ENCODE measurements at regions not wholly inside any gene's neighbourhood (a gene's known extent, or its start where the extent isn't known, plus 50 kb on each side); places are given as distances from the start of the nearest gene placed in this dataset.

- Histone ChIP-seq H3K9ac (ENCODE audit: low read depth, low read length, poor library complexity, severe bottlenecking) (no peak overlapping the region), H3K9me2 (replicated peaks; ENCODE audit: low read depth, low read length) (no peaks in the 10 kb centered on the region), H3K9me3 (ENCODE audit: insufficient read depth, low read depth, low read length) (no peaks in the 10 kb centered on the region), H3K4me2 (ENCODE audit: low read depth, low read length, poor library complexity, severe bottlenecking) (no peak overlapping the region), H3K27me3 (ENCODE audit: insufficient read depth, low read length, poor library complexity, severe bottlenecking) (no peaks in the 10 kb centered on the region), H3F3A (ENCODE audit: low read depth) (no peaks in the 10 kb centered on the region), H3K79me2 (ENCODE audit: insufficient read depth, low read length) (no peaks in the 10 kb centered on the region), H3K4me1 (ENCODE audit: insufficient read depth, low read length, poor library complexity, severe bottlenecking) (peaks cover 5% of the 10 kb centered on the region), H4K20me1 (ENCODE audit: insufficient read depth, low read length, poor library complexity, severe bottlenecking) (no peaks in the 10 kb centered on the region), H3K4me3 (ENCODE audit: low read length, poor library complexity, severe bottlenecking) (no peak overlapping the region), H2AFZ (ENCODE audit: low read length) (no peak overlapping the region), H3K36me3 (ENCODE audit: insufficient read depth, low read length) (no peaks in the 10 kb centered on the region)
- TF ChIP-seq CTCF (conservative IDR thresholded peaks at IDR 0.05; ENCODE audit: low read length): no peak
- TF ChIP-seq EZH2phosphoT487 (IDR thresholded peaks at IDR 0.05; ENCODE audit: borderline replicate concordance): no peak
Measured at GRCh38 chr2:212940816-212941215, 210.6 kb downstream of the IKZF2 start.

- no peak overlapping the region for H3K4me2 ChIP-seq (ENCODE audit: low read depth, low read length, poor library complexity, severe bottlenecking)
Measured at GRCh38 chr2:212939777-212940531, 211.5 kb downstream of the IKZF2 start.

GRCh38 chr2:212938144-212938793, 213.1 kb downstream of the IKZF2 start:
- Histone ChIP-seq H3K27me3 (ENCODE audit: insufficient read depth, low read length, poor library complexity, severe bottlenecking) (no peaks in the 10 kb centered on the region), H3K4me1 (ENCODE audit: insufficient read depth, low read length, poor library complexity, severe bottlenecking) (peaks cover 5% of the 10 kb centered on the region), H3F3A (ENCODE audit: low read depth) (no peaks in the 10 kb centered on the region), H3K4me2 (ENCODE audit: low read depth, low read length, poor library complexity, severe bottlenecking) (no peak overlapping the region), H3K79me2 (ENCODE audit: insufficient read depth, low read length) (no peaks in the 10 kb centered on the region), H3K4me3 (ENCODE audit: low read length, poor library complexity, severe bottlenecking) (no peak overlapping the region), H3K9me3 (ENCODE audit: insufficient read depth, low read depth, low read length) (no peaks in the 10 kb centered on the region), H2AFZ (ENCODE audit: low read length) (no peak overlapping the region), H3K36me3 (ENCODE audit: insufficient read depth, low read length) (no peaks in the 10 kb centered on the region), H3K9me2 (replicated peaks; ENCODE audit: low read depth, low read length) (no peaks in the 10 kb centered on the region), H4K20me1 (ENCODE audit: insufficient read depth, low read length, poor library complexity, severe bottlenecking) (no peaks in the 10 kb centered on the region), H3K9ac (ENCODE audit: low read depth, low read length, poor library complexity, severe bottlenecking) (no peak overlapping the region)
- TF ChIP-seq EZH2phosphoT487 (IDR thresholded peaks at IDR 0.05; ENCODE audit: borderline replicate concordance) (no peak), CTCF (conservative IDR thresholded peaks at IDR 0.05; ENCODE audit: low read length) (no peak)

More at GRCh38 chr2:212939777-212940531, 211.5 kb downstream of the IKZF2 start:
- H2AFZ ChIP-seq (ENCODE audit: low read length): no peak overlapping the region
- no peak for TF ChIP-seq CTCF (conservative IDR thresholded peaks at IDR 0.05; ENCODE audit: low read length)
- TF ChIP-seq EZH2phosphoT487 (IDR thresholded peaks at IDR 0.05; ENCODE audit: borderline replicate concordance): no peak
- H3K4me3 ChIP-seq (ENCODE audit: low read length, poor library complexity, severe bottlenecking): no peak overlapping the region
- H3K9ac ChIP-seq (ENCODE audit: low read depth, low read length, poor library complexity, severe bottlenecking): no peak overlapping the region
- H3K4me1 ChIP-seq (ENCODE audit: insufficient read depth, low read length, poor library complexity, severe bottlenecking): peaks cover 5% of the 10 kb centered on the region
- no peaks in the 10 kb centered on the region for H3K9me2 ChIP-seq (replicated peaks; ENCODE audit: low read depth, low read length)
- no peaks in the 10 kb centered on the region for H3K79me2 ChIP-seq (ENCODE audit: insufficient read depth, low read length)
- H3K36me3 ChIP-seq (ENCODE audit: insufficient read depth, low read length): no peaks in the 10 kb centered on the region
- no peaks in the 10 kb centered on the region for H4K20me1 ChIP-seq (ENCODE audit: insufficient read depth, low read length, poor library complexity, severe bottlenecking)
- no peaks in the 10 kb centered on the region for H3K27me3 ChIP-seq (ENCODE audit: insufficient read depth, low read length, poor library complexity, severe bottlenecking)
- no peaks in the 10 kb centered on the region for H3F3A ChIP-seq (ENCODE audit: low read depth)
- H3K9me3 ChIP-seq (ENCODE audit: insufficient read depth, low read depth, low read length): no peaks in the 10 kb centered on the region
